ENCODE measurements at regions not wholly inside any gene's neighbourhood (a gene's known extent, or its start where the extent isn't known, plus 50 kb on each side); places are given as distances from the start of the nearest gene placed in this dataset.

- DNase-seq (ENCODE audit: insufficient read length, low spot score) = no peak
- no peak for FAIRE-seq
These were observed 148.6 kb downstream of the SYF2 start for GRCh38 chr1:25083481-25084345.

- DNase-seq (ENCODE audit: insufficient read length, low spot score) = no peak
- FAIRE-seq = no peak
These were observed 149.3 kb downstream of the SYF2 start for GRCh38 chr1:25082995-25083394.

GRCh38 chr1:25082216-25082899, 149.9 kb downstream of the SYF2 start:
- FAIRE-seq (no peak), DNase-seq (ENCODE audit: insufficient read length, low spot score) (peak; percentile 15)

- DNase-seq (ENCODE audit: insufficient read length, low spot score) = no peak
- no peak for FAIRE-seq
These were observed 150.8 kb downstream of the SYF2 start for GRCh38 chr1:25081496-25081895.

- no peak for FAIRE-seq
- no peak for DNase-seq (ENCODE audit: insufficient read length, low spot score)
These were observed 150.5 kb upstream of the RUNX3 start for GRCh38 chr1:25080294-25081209.

- FAIRE-seq = no peak
- no peak for DNase-seq (ENCODE audit: insufficient read length, low spot score)
These were observed 149.0 kb upstream of the RUNX3 start for GRCh38 chr1:25079048-25079447.

GRCh38 chr1:25074351-25075227, 144.5 kb upstream of the RUNX3 start:
- FAIRE-seq = no peak

GRCh38 chr1:25073640-25074270, 143.7 kb upstream of the RUNX3 start:
- no peak for DNase-seq (ENCODE audit: insufficient read length, low spot score)
- FAIRE-seq = no peak

More at GRCh38 chr1:25074351-25075227, 144.5 kb upstream of the RUNX3 start:
- DNase-seq (ENCODE audit: insufficient read length, low spot score) = no peak

- DNase-seq (ENCODE audit: insufficient read length, low spot score) (no peak), FAIRE-seq (no peak)
These were observed 142.4 kb upstream of the RUNX3 start for GRCh38 chr1:25072461-25072860.

- no peak for FAIRE-seq
- DNase-seq (ENCODE audit: insufficient read length, low spot score) = no peak
These were observed 138.8 kb upstream of the RUNX3 start for GRCh38 chr1:25068829-25069228.

GRCh38 chr1:25068316-25068715, 138.2 kb upstream of the RUNX3 start:
- FAIRE-seq (no peak), DNase-seq (ENCODE audit: insufficient read length, low spot score) (no peak)

- DNase-seq (ENCODE audit: insufficient read length, low spot score) (no peak), FAIRE-seq (no peak)
These were observed 137.6 kb upstream of the RUNX3 start for GRCh38 chr1:25067518-25068251.

- no peak for FAIRE-seq
- DNase-seq (ENCODE audit: insufficient read length, low spot score) = no peak
These were observed 136.8 kb upstream of the RUNX3 start for GRCh38 chr1:25066731-25067517.

GRCh38 chr1:25066256-25066655, 136.2 kb upstream of the RUNX3 start:
- DNase-seq (ENCODE audit: insufficient read length, low spot score) (no peak), FAIRE-seq (no peak)

GRCh38 chr1:25065795-25066238, 135.7 kb upstream of the RUNX3 start:
- no peak for DNase-seq (ENCODE audit: insufficient read length, low spot score)
- no peak for FAIRE-seq

- FAIRE-seq (no peak), DNase-seq (ENCODE audit: insufficient read length, low spot score) (no peak)
These were observed 135.2 kb upstream of the RUNX3 start for GRCh38 chr1:25065321-25065721.

GRCh38 chr1:25064465-25065240, 134.6 kb upstream of the RUNX3 start:
- DNase-seq (ENCODE audit: insufficient read length, low spot score) = no peak
- no peak for FAIRE-seq

Measured in HTR-8/SVneo (cell line).